PC-3 (cell line): ENCODE measurements at regions not wholly inside any gene's neighbourhood (a gene's known extent, or its start where the extent isn't known, plus 50 kb on each side); places are given as distances from the start of the nearest gene placed in this dataset.

ENCODE experiments used
- ATAC-seq: fragments of 200-7000 bp; cut with Tn5 transposase; 2 replicates; pipeline ENCODE4 v1.9.1; 2020; ENCODE audit warnings: mild to moderate bottlenecking, moderate library complexity
- BruUV-seq: library from RNA; stranded (reverse); fragments of 400-500 nt; replicated peaks from 2 replicates; lab custom pipeline; 2021; lab: Mats Ljungman, UMichigan
- CTCF ChIA-PET: fragments of 300-600 bp; sonication (Branson Sonifier 250); formaldehyde crosslinking; loops from one replicate; lab custom pipeline; 2022; ENCODE audit warnings: antibody characterized with exemption; lab: Charles Lee
- POLR2A ChIA-PET: fragments of 300-600 bp; sonication (Branson Sonifier 250); formaldehyde crosslinking; loops from one replicate; lab custom pipeline; 2022; ENCODE audit warnings: antibody characterized with exemption; ENCODE audit not compliant: unreplicated experiment; lab: Charles Lee
- DNase-seq: peaks from one replicate; pipeline ENCODE4 v3.0.0-alpha.2; 2015
- H2AFZ ChIP-seq: fragments of 300-600 bp; sonication (generic); 2 replicates; pipeline ENCODE4 v1.6.0; 2016; ENCODE audit warnings: antibody characterized with exemption, low read length
- H3F3A ChIP-seq: fragments of 300-600 bp; sonication (generic); one replicate; pipeline ENCODE4 v1.6.0; 2017; ENCODE audit warnings: antibody characterized with exemption, low read length, control low read depth, mild to moderate bottlenecking; ENCODE audit not compliant: unreplicated experiment
- H3K27ac ChIP-seq: fragments of 300-600 bp; sonication (generic); 2 replicates; pipeline ENCODE4 v1.5.1; 2016; ENCODE audit warnings: mild to moderate bottlenecking, low read length
- H3K27me3 ChIP-seq: fragments of 300-600 bp; sonication (generic); 2 replicates; pipeline ENCODE4 v1.6.1; 2016; ENCODE audit warnings: low read length, mixed read lengths
- H3K36me3 ChIP-seq: fragments of 300-600 bp; sonication (generic); 2 replicates; pipeline ENCODE4 v1.6.1; 2016; ENCODE audit warnings: low read depth, mixed run types, low read length, mixed read lengths
- H3K4me1 ChIP-seq: fragments of 300-600 bp; sonication (generic); 2 replicates; pipeline ENCODE4 v1.5.1; 2016; ENCODE audit warnings: low read length; ENCODE audit not compliant: insufficient read depth
- H3K4me2 ChIP-seq: fragments of 300-600 bp; sonication (generic); 2 replicates; pipeline ENCODE4 v1.6.0; 2016; ENCODE audit warnings: low read length
- H3K4me3 ChIP-seq: fragments of 300-600 bp; sonication (generic); 2 replicates; pipeline ENCODE4 v1.5.1; 2016; ENCODE audit warnings: mild to moderate bottlenecking, low read length, mixed read lengths
- H3K79me2 ChIP-seq: fragments of 300-600 bp; sonication (generic); 2 replicates; pipeline ENCODE4 v1.6.1; 2017; ENCODE audit warnings: low read length, mixed read lengths
- H3K9ac ChIP-seq: fragments of 300-600 bp; sonication (generic); 2 replicates; pipeline ENCODE4 v1.6.0; 2016; ENCODE audit warnings: mild to moderate bottlenecking, low read length
- H3K9me2 ChIP-seq: fragments of 300-600 bp; sonication (generic); replicated peaks from 2 replicates; pipeline ENCODE4 v1.6.1; 2016; ENCODE audit warnings: mixed run types, low read length, mixed read lengths
- H3K9me3 ChIP-seq: fragments of 300-600 bp; sonication (generic); 2 replicates; pipeline ENCODE4 v1.6.1; 2016; ENCODE audit warnings: low read length, mixed read lengths
- H4K20me1 ChIP-seq: fragments of 300-600 bp; sonication (generic); 2 replicates; pipeline ENCODE4 v1.6.1; 2016; ENCODE audit warnings: low read length, mixed read lengths
- CTCF ChIP-seq: fragments of 300-600 bp; sonication (generic); conservative IDR thresholded peaks from 2 replicates; pipeline ENCODE4 v1.5.1; 2017; ENCODE audit warnings: antibody characterized with exemption, low read depth, mild to moderate bottlenecking, low read length
- EZH2 ChIP-seq: fragments of 300-600 bp; sonication (generic); IDR thresholded peaks from one replicate; pipeline ENCODE4 v1.6.1; 2017; ENCODE audit warnings: antibody characterized with exemption, mild to moderate bottlenecking, low read length; ENCODE audit not compliant: unreplicated experiment
- EZH2phosphoT487 ChIP-seq: fragments of 300-600 bp; sonication (generic); IDR thresholded peaks from 2 replicates; pipeline ENCODE4 v1.6.1; 2018; ENCODE audit warnings: mild to moderate bottlenecking, antibody characterized with exemption, low read length, borderline replicate concordance
- intact Hi-C: fragments of 100-400 bp; cut with micrococcal nuclease; formaldehyde crosslinking; loops from 2 replicates; pipeline ENCODE4 v1.9.0; 2023

GRCh38 chr2:158914066-158914465 is 54.4 kb upstream of the TANC1 start:
- CTCF ChIA-PET, result no interaction called here
- Histone ChIP-seq H3K9ac (no peak overlapping the region), H2AFZ (no peak overlapping the region), H3K4me1 (no peaks in the 10 kb centered on the region), H3K4me3 (no peak overlapping the region), H3K36me3 (no peaks in the 10 kb centered on the region), H3K27ac (no peak overlapping the region), H3K9me3 (no peaks in the 10 kb centered on the region), H3K4me2 (no peak overlapping the region), H3K79me2 (no peaks in the 10 kb centered on the region), H4K20me1 (no peaks in the 10 kb centered on the region), H3F3A (no peaks in the 10 kb centered on the region), H3K27me3 (no peaks in the 10 kb centered on the region), H3K9me2 (no peaks in the 10 kb centered on the region)
- TF ChIP-seq EZH2phosphoT487 (no peak), CTCF (no peak), EZH2 (no peak)
- no peak for ATAC-seq
- DNase-seq, result no peak
- no TSS peak for BruUV-seq
- POLR2A ChIA-PET, result no interaction called here
- intact Hi-C loops, result no loop called here

- DNase-seq (no peak), ATAC-seq (no peak)
- no peak overlapping the region for H2AFZ ChIP-seq
- BruUV-seq, result no TSS peak
- CTCF ChIA-PET, result no interaction called here
- H3K79me2 ChIP-seq, result no peaks in the 10 kb centered on the region
- no peaks in the 10 kb centered on the region for H3K9me3 ChIP-seq
- POLR2A ChIA-PET, result no interaction called here
- TF ChIP-seq EZH2 (no peak), CTCF (no peak), EZH2phosphoT487 (no peak)
- no peak overlapping the region for H3K27ac ChIP-seq
- H3K27me3 ChIP-seq, result no peaks in the 10 kb centered on the region
- no peaks in the 10 kb centered on the region for H3K36me3 ChIP-seq
- no peaks in the 10 kb centered on the region for H3K9me2 ChIP-seq
- no peaks in the 10 kb centered on the region for H4K20me1 ChIP-seq
- H3K4me1 ChIP-seq, result no peaks in the 10 kb centered on the region
- intact Hi-C loops, result no loop called here
- H3F3A ChIP-seq, result no peaks in the 10 kb centered on the region
- H3K4me3 ChIP-seq, result no peak overlapping the region
- no peak overlapping the region for H3K4me2 ChIP-seq
- H3K9ac ChIP-seq, result no peak overlapping the region
Measured at GRCh38 chr2:158914731-158915130, 53.7 kb upstream of the TANC1 start.

- Histone ChIP-seq H3K36me3 (no peaks in the 10 kb centered on the region), H3K4me3 (no peak overlapping the region), H2AFZ (no peak overlapping the region), H3K9me2 (no peaks in the 10 kb centered on the region), H3F3A (no peaks in the 10 kb centered on the region), H3K4me1 (no peaks in the 10 kb centered on the region), H3K4me2 (no peak overlapping the region), H3K9ac (no peak overlapping the region), H3K27me3 (no peaks in the 10 kb centered on the region), H4K20me1 (no peaks in the 10 kb centered on the region), H3K79me2 (no peaks in the 10 kb centered on the region), H3K27ac (no peak overlapping the region), H3K9me3 (no peaks in the 10 kb centered on the region)
- no TSS peak for BruUV-seq
- ChIA-PET POLR2A (no interaction called here), CTCF (no interaction called here)
- no peak for DNase-seq
- no peak for ATAC-seq
- intact Hi-C loops, result no loop called here
- TF ChIP-seq EZH2 (no peak), CTCF (no peak), EZH2phosphoT487 (no peak)
Measured at GRCh38 chr2:158917121-158917520, 51.3 kb upstream of the TANC1 start.
